WTC11 (cell line): ENCODE measurements at regions not wholly inside any gene's neighbourhood (a gene's known extent, or its start where the extent isn't known, plus 50 kb on each side); places are given as distances from the start of the nearest gene placed in this dataset.

ENCODE experiments used
- ELF4 ChIP-seq: sonication (generic); formaldehyde crosslinking; IDR thresholded peaks from 2 replicates; pipeline ENCODE4 v1.8.1; 2022; ENCODE audit warnings: low read depth, mild to moderate bottlenecking, moderate library complexity, missing genetic modification reagents
- MXD4 ChIP-seq: fragments of 250-450 bp; sonication (Bioruptor Pico); IDR thresholded peaks from 2 replicates; pipeline ENCODE4 v1.8.0; 2021; ENCODE audit warnings: mild to moderate bottlenecking, moderate library complexity, borderline replicate concordance
- SMAD3 ChIP-seq: sonication (generic); formaldehyde crosslinking; IDR thresholded peaks from 2 replicates; pipeline ENCODE4 v1.8.0; 2022; ENCODE audit warnings: missing genetic modification reagents, mild to moderate bottlenecking, borderline replicate concordance
- TF ChIP-seq, protein P1 (sequence below): fragments of 200-600 bp; IDR thresholded peaks from 2 replicates; pipeline ENCODE4 v1.8.0; 2022; ENCODE audit warnings: antibody characterized with exemption
- TF ChIP-seq, protein P2 (sequence below): sonication (generic); formaldehyde crosslinking; IDR thresholded peaks from 2 replicates; pipeline ENCODE4 v1.8.1; 2023; ENCODE audit warnings: mild to moderate bottlenecking, missing genetic modification reagents, borderline replicate concordance
- TF ChIP-seq, protein P3 (sequence below): sonication (generic); formaldehyde crosslinking; IDR thresholded peaks from 2 replicates; pipeline ENCODE4 v1.8.1; 2022; ENCODE audit warnings: mild to moderate bottlenecking, moderate library complexity, missing genetic modification reagents

DNA sequence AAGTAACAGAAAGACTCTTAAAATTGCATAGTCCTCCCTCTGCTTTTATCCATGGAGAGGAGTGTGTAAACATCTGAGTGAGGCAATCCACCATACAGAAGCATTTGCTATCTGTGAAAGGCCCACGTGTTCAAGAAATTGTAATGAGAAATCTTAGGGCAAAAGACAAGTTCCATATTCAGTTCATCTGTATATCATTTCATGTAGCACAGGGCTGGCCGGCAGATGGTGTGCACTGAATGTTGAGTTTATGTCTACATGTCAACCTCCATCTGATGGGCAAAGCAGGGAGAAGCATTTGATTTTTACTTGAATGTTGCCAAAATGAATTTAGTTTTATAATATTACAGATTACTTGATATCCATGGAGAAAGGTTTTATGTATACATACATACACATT, 179.5 kb upstream of the RAD23B start:
- no peak for TF ChIP-seq MXD4
- TF ChIP-seq, protein P1, sequence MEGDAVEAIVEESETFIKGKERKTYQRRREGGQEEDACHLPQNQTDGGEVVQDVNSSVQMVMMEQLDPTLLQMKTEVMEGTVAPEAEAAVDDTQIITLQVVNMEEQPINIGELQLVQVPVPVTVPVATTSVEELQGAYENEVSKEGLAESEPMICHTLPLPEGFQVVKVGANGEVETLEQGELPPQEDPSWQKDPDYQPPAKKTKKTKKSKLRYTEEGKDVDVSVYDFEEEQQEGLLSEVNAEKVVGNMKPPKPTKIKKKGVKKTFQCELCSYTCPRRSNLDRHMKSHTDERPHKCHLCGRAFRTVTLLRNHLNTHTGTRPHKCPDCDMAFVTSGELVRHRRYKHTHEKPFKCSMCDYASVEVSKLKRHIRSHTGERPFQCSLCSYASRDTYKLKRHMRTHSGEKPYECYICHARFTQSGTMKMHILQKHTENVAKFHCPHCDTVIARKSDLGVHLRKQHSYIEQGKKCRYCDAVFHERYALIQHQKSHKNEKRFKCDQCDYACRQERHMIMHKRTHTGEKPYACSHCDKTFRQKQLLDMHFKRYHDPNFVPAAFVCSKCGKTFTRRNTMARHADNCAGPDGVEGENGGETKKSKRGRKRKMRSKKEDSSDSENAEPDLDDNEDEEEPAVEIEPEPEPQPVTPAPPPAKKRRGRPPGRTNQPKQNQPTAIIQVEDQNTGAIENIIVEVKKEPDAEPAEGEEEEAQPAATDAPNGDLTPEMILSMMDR, result no peak
- TF ChIP-seq, protein P2, sequence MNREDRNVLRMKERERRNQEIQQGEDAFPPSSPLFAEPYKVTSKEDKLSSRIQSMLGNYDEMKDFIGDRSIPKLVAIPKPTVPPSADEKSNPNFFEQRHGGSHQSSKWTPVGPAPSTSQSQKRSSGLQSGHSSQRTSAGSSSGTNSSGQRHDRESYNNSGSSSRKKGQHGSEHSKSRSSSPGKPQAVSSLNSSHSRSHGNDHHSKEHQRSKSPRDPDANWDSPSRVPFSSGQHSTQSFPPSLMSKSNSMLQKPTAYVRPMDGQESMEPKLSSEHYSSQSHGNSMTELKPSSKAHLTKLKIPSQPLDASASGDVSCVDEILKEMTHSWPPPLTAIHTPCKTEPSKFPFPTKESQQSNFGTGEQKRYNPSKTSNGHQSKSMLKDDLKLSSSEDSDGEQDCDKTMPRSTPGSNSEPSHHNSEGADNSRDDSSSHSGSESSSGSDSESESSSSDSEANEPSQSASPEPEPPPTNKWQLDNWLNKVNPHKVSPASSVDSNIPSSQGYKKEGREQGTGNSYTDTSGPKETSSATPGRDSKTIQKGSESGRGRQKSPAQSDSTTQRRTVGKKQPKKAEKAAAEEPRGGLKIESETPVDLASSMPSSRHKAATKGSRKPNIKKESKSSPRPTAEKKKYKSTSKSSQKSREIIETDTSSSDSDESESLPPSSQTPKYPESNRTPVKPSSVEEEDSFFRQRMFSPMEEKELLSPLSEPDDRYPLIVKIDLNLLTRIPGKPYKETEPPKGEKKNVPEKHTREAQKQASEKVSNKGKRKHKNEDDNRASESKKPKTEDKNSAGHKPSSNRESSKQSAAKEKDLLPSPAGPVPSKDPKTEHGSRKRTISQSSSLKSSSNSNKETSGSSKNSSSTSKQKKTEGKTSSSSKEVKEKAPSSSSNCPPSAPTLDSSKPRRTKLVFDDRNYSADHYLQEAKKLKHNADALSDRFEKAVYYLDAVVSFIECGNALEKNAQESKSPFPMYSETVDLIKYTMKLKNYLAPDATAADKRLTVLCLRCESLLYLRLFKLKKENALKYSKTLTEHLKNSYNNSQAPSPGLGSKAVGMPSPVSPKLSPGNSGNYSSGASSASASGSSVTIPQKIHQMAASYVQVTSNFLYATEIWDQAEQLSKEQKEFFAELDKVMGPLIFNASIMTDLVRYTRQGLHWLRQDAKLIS (CRISPR knock-in tag), result no peak
- no peak for TF ChIP-seq ELF4 (CRISPR knock-in tag)
- no peak for TF ChIP-seq SMAD3 (CRISPR knock-in tag)
- TF ChIP-seq, protein P3, sequence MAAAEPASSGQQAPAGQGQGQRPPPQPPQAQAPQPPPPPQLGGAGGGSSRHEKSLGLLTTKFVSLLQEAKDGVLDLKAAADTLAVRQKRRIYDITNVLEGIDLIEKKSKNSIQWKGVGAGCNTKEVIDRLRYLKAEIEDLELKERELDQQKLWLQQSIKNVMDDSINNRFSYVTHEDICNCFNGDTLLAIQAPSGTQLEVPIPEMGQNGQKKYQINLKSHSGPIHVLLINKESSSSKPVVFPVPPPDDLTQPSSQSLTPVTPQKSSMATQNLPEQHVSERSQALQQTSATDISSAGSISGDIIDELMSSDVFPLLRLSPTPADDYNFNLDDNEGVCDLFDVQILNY, result no peak
